ENCODE measurements at regions not wholly inside any gene's neighbourhood (a gene's known extent, or its start where the extent isn't known, plus 50 kb on each side); places are given as distances from the start of the nearest gene placed in this dataset.

GRCh38 chr20:53702617-53703016, 109.0 kb upstream of the ZNF217 start:
- no peak for DNase-seq (ENCODE audit: low read depth in 2 of 2, low spot score in 1 of 2)

DNA sequence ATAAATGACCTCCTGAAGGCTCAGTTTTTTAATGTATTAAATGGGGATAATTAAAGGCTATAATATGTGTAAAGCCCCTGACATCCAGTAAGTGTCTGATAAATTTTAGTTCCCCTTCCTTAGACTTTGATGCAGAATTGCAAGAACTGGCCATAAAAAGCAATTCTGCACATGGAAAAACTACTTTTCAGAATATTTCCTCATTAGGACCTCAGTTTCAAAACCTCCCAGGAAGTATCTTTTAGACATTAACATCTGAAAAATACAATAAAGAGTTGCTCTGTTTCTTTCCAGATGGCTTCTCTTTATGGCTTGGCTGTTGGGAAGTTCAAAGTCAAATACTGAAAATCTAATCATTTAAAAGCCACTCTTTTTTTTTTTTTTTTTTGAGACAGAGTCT, 106.3 kb upstream of the ZNF217 start:
- DNase-seq (ENCODE audit: low read depth in 2 of 2, low spot score in 1 of 2) = no peak

DNA sequence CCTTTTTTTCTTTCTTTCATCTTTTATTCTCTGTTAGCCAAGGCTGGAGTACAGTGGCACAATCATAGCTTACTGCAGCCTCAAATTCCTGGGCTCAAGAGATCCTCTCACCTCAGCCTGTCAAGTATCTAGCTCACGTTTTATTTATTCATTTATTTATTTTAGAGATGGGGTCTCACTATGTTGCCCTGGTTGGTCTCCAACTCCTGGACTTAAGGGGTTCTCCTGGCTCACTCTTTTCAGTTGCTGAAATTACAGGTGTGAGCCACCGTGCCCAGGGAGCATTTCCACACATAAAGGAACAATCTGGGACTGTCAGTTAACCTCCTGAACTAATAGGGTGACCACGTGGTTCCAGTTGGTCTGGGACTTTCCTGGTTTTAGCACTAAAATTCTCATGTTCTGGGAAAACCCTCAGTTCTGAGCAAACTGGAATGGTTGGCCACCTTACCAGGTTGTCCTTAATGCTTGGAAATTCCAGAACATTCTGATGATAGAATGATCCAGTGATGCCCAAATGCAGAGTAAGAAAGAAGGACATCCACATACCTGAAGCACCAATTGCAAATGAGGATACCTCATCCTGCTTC, 105.5 kb upstream of the ZNF217 start:
- no peak for DNase-seq (ENCODE audit: low read depth in 2 of 2, low spot score in 1 of 2)

GRCh38 chr20:53698371-53698978, 104.8 kb upstream of the ZNF217 start:
- no peak for DNase-seq (ENCODE audit: low read depth in 2 of 2, low spot score in 1 of 2)

- DNase-seq (ENCODE audit: low read depth in 2 of 2, low spot score in 1 of 2) = no peak
These were observed 102.3 kb upstream of the ZNF217 start for GRCh38 chr20:53695797-53696527.

GRCh38 chr20:53693262-53693871, 99.7 kb upstream of the ZNF217 start:
- DNase-seq (ENCODE audit: low read depth in 2 of 2, low spot score in 1 of 2) = no peak

- DNase-seq (ENCODE audit: low read depth in 2 of 2, low spot score in 1 of 2) = no peak
These were observed 98.9 kb upstream of the ZNF217 start for GRCh38 chr20:53692465-53693067.

- DNase-seq (ENCODE audit: low read depth in 2 of 2, low spot score in 1 of 2) = no peak
These were observed 98.2 kb upstream of the ZNF217 start for GRCh38 chr20:53691811-53692192.

DNA sequence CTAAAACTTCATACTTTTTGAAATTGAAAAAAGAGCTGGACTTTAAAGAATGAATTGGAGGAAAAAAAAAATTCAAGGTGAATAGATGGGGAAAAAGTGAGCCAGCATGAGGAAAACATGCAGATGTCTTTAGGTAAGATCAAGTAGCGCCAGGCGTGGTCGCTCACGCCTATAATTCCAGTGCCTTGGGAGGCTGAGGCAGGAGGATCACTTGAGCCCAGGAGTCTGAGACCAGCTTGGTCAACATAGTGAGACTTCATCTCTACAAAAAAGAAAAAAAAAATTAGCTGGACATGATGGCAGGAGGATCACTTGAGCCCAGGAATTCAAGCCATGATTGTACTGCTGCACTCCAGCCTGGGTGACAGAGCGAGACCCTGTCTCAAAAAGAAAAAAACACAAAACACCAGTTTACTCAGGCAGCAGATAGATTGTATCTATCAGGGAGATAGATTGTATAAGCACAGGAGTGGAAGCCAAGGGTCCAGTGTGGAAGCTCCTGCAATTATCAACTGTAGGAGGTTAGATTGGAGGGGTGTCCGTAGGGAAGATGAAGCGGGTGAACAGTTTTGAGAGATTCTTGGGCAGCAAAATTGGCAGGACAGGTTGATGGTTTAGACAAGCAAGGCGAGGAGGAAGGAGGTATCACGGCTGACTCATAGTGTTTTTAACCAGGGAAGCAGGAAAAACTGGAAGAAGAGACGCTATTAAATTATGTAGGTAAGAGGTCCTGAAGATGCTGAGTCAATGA, 97.6 kb upstream of the ZNF217 start:
- no peak for DNase-seq (ENCODE audit: low read depth in 2 of 2, low spot score in 1 of 2)

DNA sequence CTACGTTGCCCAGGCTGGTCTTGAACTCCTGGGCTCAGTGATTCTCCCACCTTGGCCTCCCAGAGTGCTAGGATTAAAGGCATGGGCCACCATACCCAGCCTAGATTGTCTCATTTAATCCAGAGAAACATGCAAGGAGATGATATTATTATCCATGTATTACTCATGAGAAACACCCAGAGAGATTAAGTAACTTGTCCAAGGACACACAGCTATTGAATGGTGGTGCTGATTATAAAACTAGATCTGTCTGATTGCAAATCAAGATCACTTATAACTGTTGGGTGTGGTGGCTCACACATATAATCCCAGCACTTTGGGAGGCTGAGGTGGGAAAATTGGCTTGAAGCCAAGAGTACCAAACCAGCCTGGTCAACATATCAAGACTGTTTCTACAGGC, 94.4 kb upstream of the ZNF217 start:
- DNase-seq (ENCODE audit: low read depth in 2 of 2, low spot score in 1 of 2) = no peak

DNA sequence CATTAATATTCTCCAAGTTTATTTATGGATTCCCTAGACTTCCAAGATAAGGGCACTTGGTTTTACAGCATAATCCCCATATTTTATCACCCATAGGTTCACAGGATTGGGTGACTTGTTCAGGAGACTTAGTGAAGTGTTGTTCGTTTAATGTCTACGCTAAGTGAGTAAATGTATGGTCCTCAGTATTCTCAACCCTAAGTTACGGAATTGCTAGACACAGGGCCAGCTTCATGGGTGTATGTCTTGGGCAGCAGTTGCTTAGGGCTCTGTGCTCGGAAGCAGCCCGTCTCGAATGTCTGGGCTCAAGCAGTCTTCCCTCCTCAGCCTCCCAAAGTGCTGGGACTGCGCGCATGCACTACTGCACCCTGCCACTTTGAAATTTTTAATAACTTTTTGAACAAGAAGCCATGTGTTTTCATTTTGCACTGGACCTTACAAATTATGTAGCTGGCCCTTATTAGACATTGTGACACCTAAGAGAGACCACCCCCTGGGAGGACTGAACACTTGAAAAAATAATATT, 91.5 kb upstream of the ZNF217 start:
- DNase-seq (ENCODE audit: low read depth in 2 of 2, low spot score in 1 of 2) = no peak

GRCh38 chr20:53683506-53683905, 89.9 kb upstream of the ZNF217 start:
- no peak for DNase-seq (ENCODE audit: low read depth in 2 of 2, low spot score in 1 of 2)

DNA sequence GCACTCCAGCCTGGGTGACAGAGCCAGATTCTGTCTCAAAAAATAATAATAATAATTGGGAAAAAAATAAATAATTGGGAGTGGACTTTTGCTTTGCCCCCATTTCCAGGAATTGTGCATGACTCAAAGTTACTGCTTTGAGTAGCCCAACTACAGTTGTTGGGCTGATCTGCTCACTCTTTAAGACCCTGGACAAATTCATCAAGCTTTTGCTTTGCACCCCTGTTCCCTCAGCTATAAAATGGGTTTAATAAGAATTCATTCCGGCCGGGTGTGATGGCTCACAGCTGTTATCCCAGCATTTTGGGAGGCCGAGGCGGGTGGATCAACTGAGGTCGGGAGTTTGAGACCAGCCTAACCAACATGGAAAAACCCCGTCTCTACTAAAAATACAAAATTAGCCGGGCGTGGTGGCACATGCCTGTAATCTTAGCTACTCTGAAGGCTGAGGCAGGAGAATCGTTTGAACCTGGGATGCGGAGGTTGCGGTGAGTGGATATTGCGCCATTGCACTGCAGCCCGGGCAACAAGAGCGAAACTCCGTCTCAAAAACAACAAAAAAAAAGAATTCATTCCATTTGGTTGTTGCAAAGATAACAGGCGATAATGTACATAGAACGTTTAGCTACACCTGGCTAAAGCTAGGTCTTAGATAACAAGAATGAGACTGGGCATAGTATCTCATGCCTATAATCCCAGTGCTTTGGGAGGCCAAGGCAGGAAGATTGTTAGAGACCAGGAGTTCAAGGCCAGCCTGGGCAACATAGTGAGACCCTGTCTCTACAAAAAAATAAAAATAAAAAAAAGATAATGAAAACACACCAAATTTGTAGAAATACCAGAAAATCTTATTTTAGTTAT, 87.9 kb upstream of the ZNF217 start:
- DNase-seq (ENCODE audit: low read depth in 2 of 2, low spot score in 1 of 2) = no peak

DNA sequence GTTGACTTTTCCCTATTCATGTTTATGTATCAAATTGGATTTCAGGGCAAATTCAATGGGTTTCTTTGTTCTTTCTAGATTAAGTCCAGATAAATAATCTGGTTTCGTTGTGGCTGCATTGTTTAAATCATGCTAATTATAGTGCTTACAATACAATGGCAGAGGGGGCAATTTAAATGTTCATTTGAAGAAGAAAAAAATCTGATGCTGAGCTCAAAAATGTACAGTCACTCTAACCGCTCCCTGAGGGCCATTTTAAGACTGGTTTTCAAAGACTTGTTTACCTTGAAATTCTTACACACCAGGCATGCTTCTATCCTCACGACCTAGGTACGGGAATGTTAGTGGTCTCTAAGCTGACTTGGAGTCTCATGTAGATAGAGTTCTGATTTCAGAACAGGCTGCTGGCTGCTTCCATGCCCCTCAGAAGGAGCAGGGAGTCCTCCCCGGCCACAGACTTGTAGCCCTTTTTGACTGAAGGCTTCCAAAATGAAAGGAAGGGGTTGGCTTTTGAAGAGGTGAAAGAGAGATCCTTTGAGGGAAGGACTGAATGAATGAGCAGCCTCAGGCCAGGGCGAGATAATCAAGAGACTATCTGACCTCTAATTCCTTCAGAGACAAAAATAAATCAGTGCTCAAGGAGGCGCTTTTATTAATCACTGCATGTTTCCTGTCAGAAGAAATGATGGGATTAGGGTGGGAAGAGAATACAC, 86.1 kb upstream of the ZNF217 start:
- no peak for DNase-seq (ENCODE audit: low read depth in 2 of 2, low spot score in 1 of 2)

DNA sequence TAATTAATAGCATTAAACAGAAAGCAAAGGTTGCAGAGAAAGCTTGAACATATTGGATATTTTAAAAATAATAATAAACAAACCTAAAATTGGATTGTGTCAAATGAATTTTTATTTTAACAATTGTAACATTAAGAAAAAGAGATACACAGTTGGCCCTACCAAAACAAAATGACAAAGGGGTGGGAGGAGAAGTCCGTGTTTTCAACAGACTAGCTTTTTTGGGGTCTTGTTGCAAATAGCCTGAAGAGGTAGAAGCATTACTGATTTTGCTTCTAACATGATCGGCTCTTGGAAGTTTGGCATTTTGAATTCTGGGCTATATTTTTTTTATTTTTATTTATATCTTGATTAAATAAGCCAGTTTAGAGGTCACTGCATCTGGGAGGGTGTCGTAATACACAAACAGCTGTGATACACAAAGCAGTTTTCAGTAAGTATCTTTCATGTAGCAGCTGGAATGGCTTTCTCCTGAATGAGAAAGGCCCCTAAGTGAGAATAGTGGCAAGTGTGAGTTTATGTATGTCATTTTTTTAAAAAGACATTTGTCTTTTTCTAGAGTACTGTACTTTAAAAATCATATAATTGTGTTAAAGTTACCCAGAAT, 85.5 kb upstream of the ZNF217 start:
- no peak for DNase-seq (ENCODE audit: low read depth in 2 of 2, low spot score in 1 of 2)

GRCh38 chr20:53678315-53678989, 84.8 kb upstream of the ZNF217 start:
- DNase-seq (ENCODE audit: low read depth in 2 of 2, low spot score in 1 of 2) = no peak

DNA sequence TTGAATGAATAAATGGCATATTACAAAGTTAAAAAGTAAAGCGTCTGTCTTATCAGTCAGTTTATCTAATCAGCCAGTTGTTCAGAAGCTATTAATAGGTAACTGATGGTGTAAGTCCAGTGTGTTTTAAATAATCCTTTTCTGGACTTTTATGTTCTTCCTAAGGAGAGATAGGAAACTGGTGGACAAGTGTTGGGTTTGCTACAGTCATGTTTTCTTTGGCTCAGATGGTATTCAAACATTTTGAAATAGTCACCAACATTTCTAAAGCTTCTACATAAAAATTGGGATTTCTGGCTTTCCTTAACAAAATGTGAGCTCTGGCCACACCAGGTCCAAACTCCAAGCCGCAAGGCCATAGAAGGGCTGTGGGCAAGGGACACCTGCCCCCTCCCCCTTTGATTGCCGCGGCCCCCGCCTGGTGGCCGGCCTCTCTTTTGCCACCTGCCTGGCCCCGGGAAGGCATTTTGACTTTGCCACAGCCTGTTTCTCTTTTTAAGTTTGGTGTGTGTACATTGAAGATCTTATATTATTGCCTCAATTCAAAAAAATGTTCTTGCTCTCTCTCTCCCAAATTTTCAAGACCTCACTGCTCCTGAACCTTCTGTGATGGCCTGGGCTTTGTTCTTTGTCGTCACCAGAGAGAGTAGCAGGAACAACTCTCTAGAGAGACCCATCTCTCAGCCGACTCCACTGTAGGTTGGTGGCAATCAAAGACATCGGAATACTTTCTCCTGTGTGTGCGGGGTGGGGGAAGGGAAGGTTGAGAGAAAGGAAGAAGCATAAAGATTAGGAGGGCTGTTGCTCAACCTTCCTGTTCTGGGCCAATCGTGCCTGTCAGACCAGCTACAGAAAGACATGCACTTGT, 84.0 kb upstream of the ZNF217 start:
- DNase-seq (ENCODE audit: low read depth in 2 of 2, low spot score in 1 of 2) = no peak
